H1 (cell line): ENCODE measurements at regions not wholly inside any gene's neighbourhood (a gene's known extent, or its start where the extent isn't known, plus 50 kb on each side); places are given as distances from the start of the nearest gene placed in this dataset.

Experiments
- GABPA ChIP-seq: IDR thresholded peaks from 2 replicates; pipeline ENCODE4 v1.6.1; 2011; ENCODE audit warnings: mild to moderate bottlenecking, low read length, moderate library complexity, borderline replicate concordance; ENCODE audit not compliant: insufficient read depth
- JUND ChIP-seq: IDR thresholded peaks from 2 replicates; pipeline ENCODE4 v1.6.1; 2011; ENCODE audit warnings: mild to moderate bottlenecking, improper control_type of control experiment, low read length
- RNF2 ChIP-seq: fragments of 200-900, 300-1000 bp; sonication (generic); IDR thresholded peaks from 2 replicates; pipeline ENCODE4 v1.7.1; 2016; ENCODE audit warnings: borderline replicate concordance, low read depth, mild to moderate bottlenecking, antibody characterized with exemption, low read length; ENCODE audit not compliant: poor library complexity, severe bottlenecking; ENCODE audit errors: missing control alignments
- SIX5 ChIP-seq: IDR thresholded peaks from 2 replicates; pipeline ENCODE4 v1.6.1; 2011; ENCODE audit warnings: mild to moderate bottlenecking, low read depth, low read length
- TF ChIP-seq, protein P1 (sequence below): IDR thresholded peaks from 2 replicates; pipeline ENCODE4 v1.6.1; 2011; ENCODE audit warnings: low read depth, mild to moderate bottlenecking, low read length; ENCODE audit not compliant: insufficient read depth

DNA sequence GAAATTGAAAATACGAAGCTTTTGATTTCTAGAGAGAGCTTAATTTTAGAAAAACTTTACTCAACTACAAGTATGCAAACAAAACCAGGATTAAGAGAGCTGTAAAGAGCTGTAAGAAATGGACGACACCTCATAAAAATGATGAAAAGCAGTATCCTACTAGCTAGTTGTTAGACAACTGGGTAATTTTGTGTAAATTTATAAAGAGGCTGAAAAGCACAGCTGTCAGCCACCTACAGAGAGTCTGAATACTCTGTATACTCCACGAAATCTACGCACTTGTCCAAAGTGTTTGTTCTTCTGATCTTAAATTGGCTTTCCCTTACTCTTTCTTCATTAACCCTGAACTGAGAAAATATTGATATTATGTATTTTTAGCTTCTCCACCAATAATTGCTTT lies 808.4 kb upstream of the EPHA7 start (continued):
- TF ChIP-seq GABPA (no peak), JUND (no peak), RNF2 (no peak), SIX5 (no peak)
- TF ChIP-seq, protein P1, sequence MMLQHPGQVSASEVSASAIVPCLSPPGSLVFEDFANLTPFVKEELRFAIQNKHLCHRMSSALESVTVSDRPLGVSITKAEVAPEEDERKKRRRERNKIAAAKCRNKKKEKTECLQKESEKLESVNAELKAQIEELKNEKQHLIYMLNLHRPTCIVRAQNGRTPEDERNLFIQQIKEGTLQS = no peak
- TF ChIP-seq, all 59 proteins: peak for 0
